IMR-90 (cell line): ENCODE measurements at regions not wholly inside any gene's neighbourhood (a gene's known extent, or its start where the extent isn't known, plus 50 kb on each side); places are given as distances from the start of the nearest gene placed in this dataset.

Source experiments
- ATAC-seq: fragments of 200-7000 bp; cut with Tn5 transposase; 2 replicates; pipeline ENCODE4 v1.9.1; 2020; ENCODE audit warnings: low read depth, mild to moderate bottlenecking, moderate library complexity
- BruUV-seq: library from RNA; stranded (reverse); fragments of 400-500 nt; replicated peaks from 2 replicates; lab custom pipeline; 2021; lab: Mats Ljungman, UMichigan
- CTCF ChIA-PET: fragments of 300-600 bp; formaldehyde crosslinking; extraction: SDS; loops from one replicate; lab custom pipeline; 2021; ENCODE audit warnings: antibody characterized with exemption; lab: Yijun Ruan, JAX
- POLR2A ChIA-PET: fragments of 300-600 bp; sonication (Branson Sonifier 250); formaldehyde crosslinking; loops from one replicate; lab custom pipeline; 2022; ENCODE audit warnings: antibody characterized with exemption; ENCODE audit not compliant: unreplicated experiment; lab: Charles Lee
- DNase-seq: peaks from one replicate; pipeline ENCODE4 v3.0.0; 2013
- H2AFZ ChIP-seq: replicated peaks from 2 replicates; pipeline ENCODE3; 2013; ENCODE audit warnings: low read length, mild to moderate bottlenecking; ENCODE audit not compliant: poor library complexity
- H2AK5ac ChIP-seq: 2 replicates; pipeline ENCODE4 v1.6.1; 2013; ENCODE audit warnings: low read depth, low read length, inconsistent platforms
- H2AK9ac ChIP-seq: replicated peaks from 2 replicates; pipeline ENCODE3; 2013; ENCODE audit warnings: mild to moderate bottlenecking, low read depth, low read length, moderate library complexity; ENCODE audit not compliant: poor library complexity
- H2BK120ac ChIP-seq: 2 replicates; pipeline ENCODE4 v1.6.1; 2013; ENCODE audit warnings: low read depth, low read length, inconsistent platforms
- H2BK15ac ChIP-seq: 3 replicates; pipeline ENCODE4 v1.6.1; 2013; ENCODE audit warnings: low read depth, low read length, inconsistent platforms
- H2BK20ac ChIP-seq: 2 replicates; pipeline ENCODE4 v1.6.1; 2013; ENCODE audit warnings: low read depth, mild to moderate bottlenecking, inconsistent platforms, low read length, moderate library complexity
- H2BK5ac ChIP-seq: 2 replicates; pipeline ENCODE4 v1.6.1; 2013; ENCODE audit warnings: mild to moderate bottlenecking, low read depth, low read length, inconsistent platforms; ENCODE audit not compliant: poor library complexity, severe bottlenecking
- H3K14ac ChIP-seq: replicated peaks from 2 replicates; pipeline ENCODE4 v1.6.1; 2013; ENCODE audit warnings: low read depth, low read length, inconsistent platforms
- H3K18ac ChIP-seq: 2 replicates; pipeline ENCODE4 v1.6.1; 2013; ENCODE audit warnings: low read depth, low read length, control low read depth
- H3K23ac ChIP-seq: 2 replicates; pipeline ENCODE4 v1.6.1; 2013; ENCODE audit warnings: low read depth, low read length, inconsistent platforms
- H3K27ac ChIP-seq: 2 replicates; pipeline ENCODE4 v1.5.1; 2013; ENCODE audit warnings: mild to moderate bottlenecking, control low read depth, low read length; ENCODE audit not compliant: insufficient read depth
- H3K27me3 ChIP-seq: 2 replicates; pipeline ENCODE4 v1.6.1; 2013; ENCODE audit warnings: low read length; ENCODE audit not compliant: control insufficient read depth, insufficient read depth
- H3K36me3 ChIP-seq: 2 replicates; pipeline ENCODE4 v1.6.1; 2013; ENCODE audit warnings: low read length, mixed read lengths; ENCODE audit not compliant: control insufficient read depth, insufficient read depth
- H3K4ac ChIP-seq: 2 replicates; pipeline ENCODE4 v1.6.1; 2013; ENCODE audit warnings: low read depth, low read length, inconsistent platforms
- H3K4me1 ChIP-seq: 2 replicates; pipeline ENCODE4 v1.6.1; 2013; ENCODE audit warnings: low read length, mixed read lengths; ENCODE audit not compliant: control insufficient read depth, insufficient read depth
- H3K4me2 ChIP-seq: 2 replicates; pipeline ENCODE4 v1.6.1; 2013; ENCODE audit warnings: low read depth, mild to moderate bottlenecking, control low read depth, low read length, moderate library complexity
- H3K4me3 ChIP-seq: 2 replicates; pipeline ENCODE4 v1.5.1; 2013; ENCODE audit warnings: low read depth, mild to moderate bottlenecking, control low read depth, low read length, moderate library complexity; ENCODE audit not compliant: insufficient read depth
- H3K56ac ChIP-seq: 2 replicates; pipeline ENCODE4 v1.6.1; 2013; ENCODE audit warnings: low read length, inconsistent platforms; ENCODE audit not compliant: insufficient read depth; ENCODE audit errors: extremely low read depth
- H3K79me1 ChIP-seq, 2 experiments: 2 replicates each; pipeline ENCODE4 v1.6.1; 2013; ENCODE audit warnings: low read length in 2 of 2, inconsistent platforms in 1 of 2, low read depth in 1 of 2
- H3K9ac ChIP-seq: 2 replicates; pipeline ENCODE4 v1.6.1; 2013; ENCODE audit warnings: low read depth, low read length, control low read depth
- H3K9me1 ChIP-seq: 2 replicates; pipeline ENCODE4 v1.6.1; 2013; ENCODE audit warnings: low read length, inconsistent platforms; ENCODE audit not compliant: insufficient read depth
- H3K9me3 ChIP-seq: 2 replicates; pipeline ENCODE4 v1.6.1; 2013; ENCODE audit warnings: low read length; ENCODE audit not compliant: control insufficient read depth, insufficient read depth
- H4K20me1 ChIP-seq: 2 replicates; pipeline ENCODE4 v1.6.1; 2013; ENCODE audit warnings: low read length, inconsistent platforms; ENCODE audit not compliant: insufficient read depth
- H4K5ac ChIP-seq: 2 replicates; pipeline ENCODE4 v1.6.1; 2013; ENCODE audit warnings: mild to moderate bottlenecking, low read depth, low read length, control low read depth
- H4K8ac ChIP-seq, 2 experiments: 2 replicates each; pipeline ENCODE4 v1.6.1; 2013; ENCODE audit warnings: low read depth in 2 of 2, low read length in 2 of 2, control low read depth in 1 of 2, inconsistent platforms in 1 of 2
- H4K91ac ChIP-seq: 2 replicates; pipeline ENCODE4 v1.6.1; 2013; ENCODE audit warnings: low read depth, low read length, inconsistent platforms; ENCODE audit not compliant: insufficient read depth
- BHLHE40 ChIP-seq: fragments of 150-350 bp; IDR thresholded peaks from 2 replicates; pipeline ENCODE4 v1.6.1; 2016; ENCODE audit warnings: mild to moderate bottlenecking, low read depth, low read length
- CEBPB ChIP-seq: IDR thresholded peaks from 2 replicates; pipeline ENCODE4 v1.6.1; 2012; ENCODE audit warnings: low read depth, low read length, improper control_type of control experiment
- CHD1 ChIP-seq: IDR thresholded peaks from 2 replicates; pipeline ENCODE4 v1.6.1; 2012; ENCODE audit warnings: low read depth, low read length, improper control_type of control experiment
- ELK1 ChIP-seq: fragments of 150-350 bp; IDR thresholded peaks from 2 replicates; pipeline ENCODE4 v1.6.1; 2016; ENCODE audit warnings: low read depth, mild to moderate bottlenecking, low read length, moderate library complexity, borderline replicate concordance
- FOS ChIP-seq: fragments of 150-350 bp; IDR thresholded peaks from 2 replicates; pipeline ENCODE4 v1.6.1; 2016; ENCODE audit warnings: low read depth, low read length
- MAFK ChIP-seq: IDR thresholded peaks from 2 replicates; pipeline ENCODE4 v1.6.1; 2012; ENCODE audit warnings: low read depth, low read length, improper control_type of control experiment
- MAZ ChIP-seq: IDR thresholded peaks from 2 replicates; pipeline ENCODE4 v1.6.1; 2012; ENCODE audit warnings: low read depth, mild to moderate bottlenecking, low read length, improper control_type of control experiment, moderate library complexity, borderline replicate concordance
- NFE2L2 ChIP-seq: fragments of 150-350 bp; IDR thresholded peaks from 2 replicates; pipeline ENCODE4 v1.6.1; 2016; ENCODE audit warnings: low read depth, mild to moderate bottlenecking, low read length
- POLR2A ChIP-seq: IDR thresholded peaks from 2 replicates; pipeline ENCODE4 v1.6.1; 2012; ENCODE audit warnings: mild to moderate bottlenecking, low read depth, low read length
- RAD21 ChIP-seq: IDR thresholded peaks from 2 replicates; pipeline ENCODE4 v1.6.1; 2012; ENCODE audit warnings: low read length, improper control_type of control experiment
- RCOR1 ChIP-seq: IDR thresholded peaks from 2 replicates; pipeline ENCODE4 v1.6.1; 2012; ENCODE audit warnings: mild to moderate bottlenecking, low read length, improper control_type of control experiment; ENCODE audit not compliant: insufficient replicate concordance
- RFX5 ChIP-seq: IDR thresholded peaks from 2 replicates; pipeline ENCODE4 v1.8.0; 2012; ENCODE audit warnings: low read depth, mild to moderate bottlenecking, low read length, moderate library complexity
- SMC3 ChIP-seq: fragments of 150-350 bp; IDR thresholded peaks from 2 replicates; pipeline ENCODE4 v1.6.1; 2016; ENCODE audit warnings: low read depth, mild to moderate bottlenecking, antibody characterized with exemption, low read length, moderate library complexity
- USF2 ChIP-seq: fragments of 150-350 bp; IDR thresholded peaks from 2 replicates; pipeline ENCODE4 v1.6.1; 2017; ENCODE audit warnings: mild to moderate bottlenecking, antibody characterized with exemption, low read length, low read depth
- WGBS, 2 experiments: methylation state at CpG; one replicate each; pipeline versions ENCODE4 v1.1.5 to v1.1.7; 2013; ENCODE audit warnings: missing lambda C conversion rate in 2 of 2; ENCODE audit not compliant: insufficient read length in 1 of 2; ENCODE audit errors: extremely low coverage in 2 of 2; 5-methylcytosine and 5-hydroxymethylcytosine counted together
- dilution Hi-C: fragments of 300-500 bp; cut with HindIII; formaldehyde crosslinking; loops from one replicate; pipeline ENCODE4 v1.14.3; 2018; ENCODE audit warnings: low sequenced_read_pairs; ENCODE audit not compliant: unreplicated experiment
- in situ Hi-C: fragments of 300-500 bp; cut with MboI; formaldehyde crosslinking; loops from 3 replicates; pipeline ENCODE4 v1.14.3; 2019; ENCODE audit warnings: low sequenced_read_pairs, inconsistent platforms, mixed read lengths
- intact Hi-C: fragments of 100-400 bp; cut with micrococcal nuclease; formaldehyde crosslinking; loops from 2 replicates; pipeline ENCODE4 v1.10.0; 2022
- TF ChIP-seq, protein P1 (sequence below): conservative IDR thresholded peaks from 2 replicates; pipeline ENCODE4 v1.5.1; 2012; ENCODE audit warnings: mild to moderate bottlenecking, low read depth, low read length, improper control_type of control experiment

DNA sequence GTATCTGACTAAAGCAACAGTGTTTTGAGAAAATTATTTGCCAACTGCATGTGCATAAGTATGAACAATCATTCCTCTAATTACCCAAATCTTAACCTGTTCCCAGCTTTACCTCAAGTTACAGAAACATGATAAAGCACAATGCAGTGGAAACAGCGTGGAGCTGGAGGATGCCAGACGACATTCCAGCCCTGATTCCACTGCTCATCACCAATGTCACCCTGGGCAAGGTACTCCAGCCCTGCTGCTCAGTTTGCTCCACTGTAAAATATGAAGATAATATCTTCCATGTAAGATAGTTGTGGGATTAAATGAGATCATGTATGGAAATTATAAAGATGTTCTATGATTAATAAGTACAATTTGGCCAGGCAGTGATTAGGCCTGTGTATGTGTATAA is 50.4 kb upstream of the ODAD2 start:
- Histone ChIP-seq H2BK20ac (no peak overlapping the region), H2AK5ac (peak overlapping the region; percentile 61; the same call in 1 of the 2 replicates), H3K4me2 (no peak overlapping the region), H3K36me3 (no peaks in the 10 kb centered on the region), H3K9me3 (no peaks in the 10 kb centered on the region), H2AK9ac (no peak overlapping the region), H3K4ac (peak overlapping the region; percentile 7; the same call in 1 of the 2 replicates), H3K14ac (no peak overlapping the region), H3K4me1 (peaks cover 6% of the 10 kb centered on the region), H3K56ac (no peak overlapping the region), H2BK120ac (peak overlapping the region; percentile 2; the same call in 1 of the 2 replicates), H4K5ac (no peak overlapping the region; the same call in 1 of the 2 replicates), H3K79me1 (no peaks in the 10 kb centered on the region), H3K27ac (no peak overlapping the region), H4K8ac (no peak overlapping the region), H2BK15ac (0 out of 3 replicates have a peak overlapping the region, but pooled peaks have one; percentile 21), H3K9me1 (no peaks in the 10 kb centered on the region), H2BK5ac (no peak overlapping the region), H3K27me3 (no peaks in the 10 kb centered on the region), H4K91ac (no peak overlapping the region), H3K4me3 (no peak overlapping the region), H3K23ac (no peak overlapping the region), H4K20me1 (no peaks in the 10 kb centered on the region), H3K9ac (no peak overlapping the region), H3K18ac (no peak overlapping the region), H2AFZ (no peak overlapping the region)
- intact Hi-C loops = loop anchor here (5.0 kb wide), 1 partner anchor 52 kb away; the partner anchor contains the start of gene ODAD2
- DNase-seq = no peak
- in situ Hi-C loops = no loop called here
- CTCF ChIA-PET = interaction anchor here (0.5 kb wide), 1 partner anchor 41 kb away, joined by 4 read pairs; no protein-coding TSS in a partner anchor
- POLR2A ChIA-PET = no interaction called here
- TF ChIP-seq RFX5 (no peak), USF2 (no peak), MAZ (no peak), FOS (no peak), POLR2A (no peak), BHLHE40 (no peak), ELK1 (no peak), CHD1 (no peak), CEBPB (no peak), MAFK (no peak), NFE2L2 (no peak), SMC3 (no peak), RAD21 (no peak), RCOR1 (no peak)
- TF ChIP-seq, protein P1, sequence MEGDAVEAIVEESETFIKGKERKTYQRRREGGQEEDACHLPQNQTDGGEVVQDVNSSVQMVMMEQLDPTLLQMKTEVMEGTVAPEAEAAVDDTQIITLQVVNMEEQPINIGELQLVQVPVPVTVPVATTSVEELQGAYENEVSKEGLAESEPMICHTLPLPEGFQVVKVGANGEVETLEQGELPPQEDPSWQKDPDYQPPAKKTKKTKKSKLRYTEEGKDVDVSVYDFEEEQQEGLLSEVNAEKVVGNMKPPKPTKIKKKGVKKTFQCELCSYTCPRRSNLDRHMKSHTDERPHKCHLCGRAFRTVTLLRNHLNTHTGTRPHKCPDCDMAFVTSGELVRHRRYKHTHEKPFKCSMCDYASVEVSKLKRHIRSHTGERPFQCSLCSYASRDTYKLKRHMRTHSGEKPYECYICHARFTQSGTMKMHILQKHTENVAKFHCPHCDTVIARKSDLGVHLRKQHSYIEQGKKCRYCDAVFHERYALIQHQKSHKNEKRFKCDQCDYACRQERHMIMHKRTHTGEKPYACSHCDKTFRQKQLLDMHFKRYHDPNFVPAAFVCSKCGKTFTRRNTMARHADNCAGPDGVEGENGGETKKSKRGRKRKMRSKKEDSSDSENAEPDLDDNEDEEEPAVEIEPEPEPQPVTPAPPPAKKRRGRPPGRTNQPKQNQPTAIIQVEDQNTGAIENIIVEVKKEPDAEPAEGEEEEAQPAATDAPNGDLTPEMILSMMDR = no peak
- dilution Hi-C loops = no loop called here
- no CpG with 5 or more reads among the region's 2 CpGs for WGBS, 2 experiments
- no peak for ATAC-seq
- BruUV-seq = no TSS peak
